ENCODE measurements at regions not wholly inside any gene's neighbourhood (a gene's known extent, or its start where the extent isn't known, plus 50 kb on each side); places are given as distances from the start of the nearest gene placed in this dataset.

- TF ChIP-seq, protein P1, sequence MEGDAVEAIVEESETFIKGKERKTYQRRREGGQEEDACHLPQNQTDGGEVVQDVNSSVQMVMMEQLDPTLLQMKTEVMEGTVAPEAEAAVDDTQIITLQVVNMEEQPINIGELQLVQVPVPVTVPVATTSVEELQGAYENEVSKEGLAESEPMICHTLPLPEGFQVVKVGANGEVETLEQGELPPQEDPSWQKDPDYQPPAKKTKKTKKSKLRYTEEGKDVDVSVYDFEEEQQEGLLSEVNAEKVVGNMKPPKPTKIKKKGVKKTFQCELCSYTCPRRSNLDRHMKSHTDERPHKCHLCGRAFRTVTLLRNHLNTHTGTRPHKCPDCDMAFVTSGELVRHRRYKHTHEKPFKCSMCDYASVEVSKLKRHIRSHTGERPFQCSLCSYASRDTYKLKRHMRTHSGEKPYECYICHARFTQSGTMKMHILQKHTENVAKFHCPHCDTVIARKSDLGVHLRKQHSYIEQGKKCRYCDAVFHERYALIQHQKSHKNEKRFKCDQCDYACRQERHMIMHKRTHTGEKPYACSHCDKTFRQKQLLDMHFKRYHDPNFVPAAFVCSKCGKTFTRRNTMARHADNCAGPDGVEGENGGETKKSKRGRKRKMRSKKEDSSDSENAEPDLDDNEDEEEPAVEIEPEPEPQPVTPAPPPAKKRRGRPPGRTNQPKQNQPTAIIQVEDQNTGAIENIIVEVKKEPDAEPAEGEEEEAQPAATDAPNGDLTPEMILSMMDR (IDR thresholded peaks at IDR 0.05; ENCODE audit: low read depth, low read length) = no peak
- DNase-seq (ENCODE audit: low read depth in 2 of 2) = no peak
- H3K4me3 ChIP-seq (replicated peaks in 1 of 2; ENCODE audit: low read depth in 2 of 2, low read length in 2 of 2) = no peak overlapping the region
These were observed 202.2 kb downstream of the SH2D1A start for GRCh38 chrX:124548571-124548970.

- TF ChIP-seq, protein P1 (IDR thresholded peaks at IDR 0.05; ENCODE audit: low read depth, low read length) = no peak
- no peak overlapping the region for H3K4me3 ChIP-seq (replicated peaks in 1 of 2; ENCODE audit: low read depth in 2 of 2, low read length in 2 of 2)
- DNase-seq (ENCODE audit: low read depth in 2 of 2) = peak; percentile 8 to 16
These were observed 208.8 kb downstream of the SH2D1A start for GRCh38 chrX:124555036-124555595.

- no peak overlapping the region for H3K4me3 ChIP-seq (replicated peaks in 1 of 2; ENCODE audit: low read depth in 2 of 2, low read length in 2 of 2)
- TF ChIP-seq, protein P1 (IDR thresholded peaks at IDR 0.05; ENCODE audit: low read depth, low read length) = no peak
- DNase-seq (ENCODE audit: low read depth in 2 of 2) = no peak
These were observed 211.6 kb downstream of the SH2D1A start for GRCh38 chrX:124557976-124558375.

DNA sequence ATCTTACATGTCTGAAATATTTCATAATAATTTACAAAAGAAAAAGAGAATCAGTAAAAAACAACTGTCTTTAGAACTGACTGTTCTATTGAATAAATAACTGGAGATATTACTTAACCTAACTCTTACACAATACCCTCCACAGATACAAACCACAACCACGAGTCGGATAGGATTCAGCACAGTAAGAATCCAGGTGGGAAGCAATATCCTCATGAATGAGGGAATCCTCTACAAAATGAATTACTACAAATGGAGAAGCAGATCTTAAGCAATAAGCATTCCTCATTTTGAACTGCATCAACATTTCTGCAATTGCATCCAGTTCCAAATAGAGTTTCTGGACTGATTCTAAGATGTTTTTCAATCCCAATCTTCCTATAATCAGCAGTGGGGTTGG lies 227.1 kb downstream of the SH2D1A start:
- peak in 1 of 2 donors; percentile 1 for DNase-seq (ENCODE audit: low read depth in 2 of 2)
- TF ChIP-seq, protein P1 (IDR thresholded peaks at IDR 0.05; ENCODE audit: low read depth, low read length) = no peak
- no peak overlapping the region for H3K4me3 ChIP-seq (replicated peaks in 1 of 2; ENCODE audit: low read depth in 2 of 2, low read length in 2 of 2)

GRCh38 chrX:124592744-124593143 lies 246.4 kb downstream of the SH2D1A start:
- DNase-seq (ENCODE audit: low read depth in 2 of 2) = no peak
- H3K4me3 ChIP-seq (replicated peaks in 1 of 2; ENCODE audit: low read depth in 2 of 2, low read length in 2 of 2) = no peak overlapping the region
- TF ChIP-seq, protein P1 (IDR thresholded peaks at IDR 0.05; ENCODE audit: low read depth, low read length) = no peak

DNA sequence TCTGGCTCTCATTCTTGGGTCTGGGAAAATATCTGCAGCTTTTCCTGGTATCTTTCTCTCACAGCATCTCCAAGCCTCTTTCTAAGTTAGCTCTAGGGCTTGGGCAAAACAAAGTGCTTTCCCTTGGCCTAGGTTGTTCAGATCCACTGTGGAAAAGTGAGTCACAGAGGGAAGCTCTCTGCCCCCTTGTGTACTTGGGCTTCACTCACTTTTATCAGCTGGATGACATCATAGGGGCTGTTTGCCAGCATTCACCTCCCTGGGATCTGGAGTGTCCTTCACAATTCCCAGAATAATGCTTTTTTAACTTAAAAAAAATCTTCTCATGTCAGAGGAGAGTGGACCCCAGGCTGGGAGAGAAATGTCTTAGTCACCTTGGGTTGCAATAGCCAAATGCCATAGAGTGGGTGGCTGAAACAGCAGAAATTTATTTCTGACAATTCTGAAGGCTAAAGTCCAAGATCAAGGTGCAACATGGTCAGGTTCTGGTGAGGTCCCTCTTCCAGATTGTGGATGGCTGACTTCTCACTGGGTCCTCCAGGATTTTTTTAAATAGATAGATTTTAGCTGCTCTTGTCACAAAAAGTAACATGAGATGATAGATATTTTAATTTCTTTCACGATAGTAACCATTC lies 247.8 kb downstream of the SH2D1A start:
- H3K4me3 ChIP-seq (replicated peaks in 1 of 2; ENCODE audit: low read depth in 2 of 2, low read length in 2 of 2) = no peak overlapping the region
- no peak for DNase-seq (ENCODE audit: low read depth in 2 of 2)
- TF ChIP-seq, protein P1 (IDR thresholded peaks at IDR 0.05; ENCODE audit: low read depth, low read length) = no peak
